ENCODE measurements at regions not wholly inside any gene's neighbourhood (a gene's known extent, or its start where the extent isn't known, plus 50 kb on each side); places are given as distances from the start of the nearest gene placed in this dataset.

- H3K4me1 Mint-ChIP-seq = no peaks in the 10 kb centered on the region
- no peaks in the 10 kb centered on the region for H3K9me3 Mint-ChIP-seq (ENCODE audit: low read depth)
- DNase-seq (no peak), ATAC-seq (no peak)
- no peaks in the 10 kb centered on the region for H3K36me3 Mint-ChIP-seq
- H3K4me3 Mint-ChIP-seq = no peak overlapping the region
- no peak overlapping the region for H3K27ac Mint-ChIP-seq
- no peaks in the 10 kb centered on the region for H3K27me3 Mint-ChIP-seq
- CTCF ChIA-PET = no interaction called here
Measured at GRCh38 chr14:87840906-87841305, 152.1 kb downstream of the GALC start.

DNA sequence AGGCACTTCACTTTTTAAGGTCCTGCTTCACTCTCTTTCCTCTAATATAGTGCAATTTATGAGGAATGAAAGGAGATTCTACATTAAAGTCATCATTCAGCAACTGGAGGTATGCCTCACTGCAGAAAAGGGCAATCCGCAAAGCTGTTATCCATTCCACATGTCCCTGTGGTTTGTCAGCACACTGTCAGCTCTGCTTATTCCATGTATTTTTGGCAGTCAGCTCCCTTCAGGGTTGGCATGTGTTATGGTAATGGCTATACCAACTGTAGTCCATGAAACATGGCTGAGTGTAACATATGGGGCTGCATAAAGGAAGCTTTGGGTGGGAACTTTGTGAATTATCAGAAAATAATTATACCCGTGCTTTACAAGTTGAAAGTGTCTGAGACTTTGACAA lies 154.1 kb downstream of the GALC start:
- ATAC-seq = no peak
- Mint-ChIP-seq H3K27ac (no peak overlapping the region), H3K4me1 (no peaks in the 10 kb centered on the region), H3K27me3 (no peaks in the 10 kb centered on the region), H3K9me3 (ENCODE audit: low read depth) (no peaks in the 10 kb centered on the region), H3K4me3 (no peak overlapping the region), H3K36me3 (no peaks in the 10 kb centered on the region)
- DNase-seq = no peak
- CTCF ChIA-PET = no interaction called here

- no peak for ATAC-seq
- Mint-ChIP-seq H3K27ac (no peak overlapping the region), H3K36me3 (no peaks in the 10 kb centered on the region), H3K9me3 (ENCODE audit: low read depth) (no peaks in the 10 kb centered on the region), H3K27me3 (peaks cover 4% of the 10 kb centered on the region), H3K4me3 (no peak overlapping the region), H3K4me1 (no peaks in the 10 kb centered on the region)
- no peak for DNase-seq
- CTCF ChIA-PET = no interaction called here
Measured at GRCh38 chr14:87837296-87837695, 155.7 kb downstream of the GALC start.

- Mint-ChIP-seq H3K27ac (no peak overlapping the region), H3K9me3 (ENCODE audit: low read depth) (no peaks in the 10 kb centered on the region), H3K4me1 (no peaks in the 10 kb centered on the region), H3K27me3 (peaks cover 7% of the 10 kb centered on the region), H3K4me3 (no peak overlapping the region), H3K36me3 (no peaks in the 10 kb centered on the region)
- CTCF ChIA-PET = no interaction called here
- DNase-seq (no peak), ATAC-seq (no peak)
Measured at GRCh38 chr14:87834594-87834993, 158.4 kb downstream of the GALC start.

- DNase-seq (no peak), ATAC-seq (no peak)
- Mint-ChIP-seq H3K36me3 (no peaks in the 10 kb centered on the region), H3K4me1 (no peaks in the 10 kb centered on the region), H3K9me3 (ENCODE audit: low read depth) (no peaks in the 10 kb centered on the region), H3K4me3 (no peak overlapping the region), H3K27ac (no peak overlapping the region), H3K27me3 (peaks cover 7% of the 10 kb centered on the region)
- CTCF ChIA-PET = interaction anchor here (1.4 kb wide), 1 partner anchor 28 kb away, joined by 3 read pairs; no protein-coding TSS in a partner anchor
Measured at GRCh38 chr14:87833026-87833425, 160.0 kb downstream of the GALC start.

- Mint-ChIP-seq H3K27ac (no peak overlapping the region), H3K4me3 (no peak overlapping the region), H3K4me1 (no peaks in the 10 kb centered on the region), H3K27me3 (peaks cover 7% of the 10 kb centered on the region), H3K36me3 (no peaks in the 10 kb centered on the region), H3K9me3 (ENCODE audit: low read depth) (no peaks in the 10 kb centered on the region)
- DNase-seq = no peak
- ATAC-seq = no peak
- CTCF ChIA-PET = no interaction called here
Measured at GRCh38 chr14:87830443-87831096, 162.4 kb downstream of the GALC start.

DNA sequence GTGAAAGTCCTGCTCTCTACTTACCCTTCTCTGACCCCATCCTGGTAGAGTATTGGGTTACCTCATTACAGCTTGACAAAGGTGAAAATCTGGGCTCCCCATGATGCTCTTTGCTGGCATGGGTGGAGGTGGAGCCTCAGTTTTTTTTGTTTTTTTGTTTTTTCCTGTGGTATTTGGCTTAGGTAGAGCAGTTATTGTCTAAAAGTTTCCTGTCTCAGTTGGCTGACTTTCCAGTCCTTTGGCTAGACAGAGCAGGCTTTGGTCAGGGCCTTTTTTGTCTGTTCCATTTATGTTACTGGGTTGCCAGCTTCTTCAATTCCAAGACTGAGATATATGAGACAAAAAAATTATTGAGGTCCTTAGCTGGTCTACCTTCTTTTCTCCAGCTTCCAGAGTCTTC lies 163.4 kb downstream of the GALC start:
- peaks cover 7% of the 10 kb centered on the region for H3K27me3 Mint-ChIP-seq
- no peak overlapping the region for H3K27ac Mint-ChIP-seq
- no peak for DNase-seq
- no peaks in the 10 kb centered on the region for H3K9me3 Mint-ChIP-seq (ENCODE audit: low read depth)
- no peaks in the 10 kb centered on the region for H3K4me1 Mint-ChIP-seq
- H3K4me3 Mint-ChIP-seq = no peak overlapping the region
- CTCF ChIA-PET = no interaction called here
- ATAC-seq = no peak
- H3K36me3 Mint-ChIP-seq = no peaks in the 10 kb centered on the region

DNA sequence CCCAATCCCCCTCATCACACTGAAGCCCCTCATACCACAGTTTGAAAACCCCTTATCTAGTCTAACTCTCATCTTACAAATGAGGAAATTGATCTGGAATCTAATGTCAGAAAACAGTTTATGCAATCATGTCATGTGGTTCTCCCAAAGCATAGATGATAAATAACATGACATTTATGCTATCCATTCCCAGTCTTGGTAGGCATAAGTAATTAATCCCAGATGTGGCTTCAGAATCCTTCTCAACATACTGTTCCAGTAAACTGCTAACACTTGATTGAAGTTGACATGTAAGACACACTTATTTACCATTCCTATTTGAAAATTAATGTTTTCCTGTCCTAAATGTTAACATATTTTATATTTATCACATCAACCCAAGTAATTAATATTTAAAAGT lies 168.7 kb downstream of the GALC start:
- H3K36me3 Mint-ChIP-seq = no peaks in the 10 kb centered on the region
- H3K27me3 Mint-ChIP-seq = no peaks in the 10 kb centered on the region
- DNase-seq = no peak
- ATAC-seq = no peak
- H3K9me3 Mint-ChIP-seq (ENCODE audit: low read depth) = no peaks in the 10 kb centered on the region
- H3K4me1 Mint-ChIP-seq = no peaks in the 10 kb centered on the region
- H3K27ac Mint-ChIP-seq = no peak overlapping the region
- CTCF ChIA-PET = no interaction called here
- H3K4me3 Mint-ChIP-seq = no peak overlapping the region

DNA sequence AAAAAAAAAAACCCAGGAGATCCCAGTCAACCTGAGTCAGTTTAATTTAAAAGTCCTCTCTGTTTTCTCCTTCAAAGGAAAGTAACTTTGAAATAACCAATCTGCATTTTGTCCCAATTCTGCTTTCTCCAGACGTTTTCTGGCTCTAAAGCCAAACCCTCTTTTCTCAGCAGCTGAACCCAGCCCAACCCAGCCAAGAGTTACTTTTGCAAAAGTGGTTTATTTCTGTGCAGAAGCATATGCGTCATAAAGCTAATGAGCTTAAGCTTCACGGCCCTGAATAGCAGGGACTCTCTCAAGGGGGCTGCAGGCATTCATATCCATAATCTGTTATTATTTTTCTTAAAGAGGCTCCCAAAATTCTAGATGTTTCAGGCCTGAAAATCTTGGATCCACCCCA lies 176.6 kb downstream of the GALC start:
- H3K4me3 Mint-ChIP-seq = no peak overlapping the region
- no peaks in the 10 kb centered on the region for H3K27me3 Mint-ChIP-seq
- no peaks in the 10 kb centered on the region for H3K4me1 Mint-ChIP-seq
- H3K27ac Mint-ChIP-seq = no peak overlapping the region
- ATAC-seq (no peak), DNase-seq (no peak)
- no peaks in the 10 kb centered on the region for H3K9me3 Mint-ChIP-seq (ENCODE audit: low read depth)
- CTCF ChIA-PET = interaction anchor here (2.2 kb wide), 1 partner anchor 11 kb away, joined by 9 read pairs; no protein-coding TSS in a partner anchor
- no peaks in the 10 kb centered on the region for H3K36me3 Mint-ChIP-seq

DNA sequence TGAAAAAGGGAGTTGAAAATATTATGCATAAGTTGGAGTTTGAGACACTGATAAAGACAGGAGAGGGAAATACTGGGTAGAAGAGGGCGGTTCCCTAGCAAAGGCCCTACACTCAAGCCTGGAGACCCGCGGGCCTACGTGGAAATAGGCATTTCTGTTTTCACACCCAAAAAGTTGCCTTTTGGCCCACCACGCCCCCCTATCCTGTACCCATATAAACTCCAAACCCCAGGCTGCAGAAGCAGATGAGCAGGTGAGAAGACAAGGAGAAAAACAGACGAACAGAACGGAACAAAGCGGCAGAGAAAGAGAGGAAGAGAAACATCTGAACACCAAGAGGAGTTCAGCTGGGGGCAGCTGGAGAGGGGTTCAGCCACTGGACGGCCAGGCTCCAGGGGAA lies 177.9 kb downstream of the GALC start:
- CTCF ChIA-PET = interaction anchor here (2.2 kb wide), 1 partner anchor 10 kb away, joined by 9 read pairs; no protein-coding TSS in a partner anchor
- no peak for ATAC-seq
- no peak overlapping the region for H3K4me3 Mint-ChIP-seq

DNA sequence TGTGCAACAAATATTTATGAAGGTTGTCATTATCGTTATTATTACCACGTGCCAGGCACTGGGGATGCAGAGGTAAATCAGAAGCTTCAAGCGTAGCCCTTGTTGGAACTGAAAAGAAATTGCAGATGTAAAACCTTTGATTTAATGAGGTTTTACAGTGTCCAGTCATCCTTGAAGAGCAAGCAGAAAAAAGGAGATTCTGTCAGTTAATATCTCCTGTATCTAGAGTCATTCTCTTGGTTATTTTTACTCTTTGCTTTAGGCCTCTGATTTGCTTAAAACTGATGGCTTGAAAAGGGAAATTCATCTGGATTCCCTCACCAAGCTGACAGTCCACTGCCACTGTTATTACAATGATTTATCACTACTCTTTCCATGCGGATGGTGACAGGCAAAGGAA lies 179.3 kb downstream of the GALC start:
- Mint-ChIP-seq H3K27ac (no peak overlapping the region), H3K4me3 (no peak overlapping the region), H3K9me3 (ENCODE audit: low read depth) (no peaks in the 10 kb centered on the region), H3K27me3 (no peaks in the 10 kb centered on the region), H3K4me1 (no peaks in the 10 kb centered on the region), H3K36me3 (no peaks in the 10 kb centered on the region)
- DNase-seq (no peak), ATAC-seq (no peak)
- CTCF ChIA-PET = interaction anchor here (0.9 kb wide), 1 partner anchor 8 kb away, joined by 3 read pairs; no protein-coding TSS in a partner anchor

More for the DNA sequence above, 177.9 kb downstream of the GALC start:
- Mint-ChIP-seq H3K27ac (no peak overlapping the region), H3K4me1 (no peaks in the 10 kb centered on the region), H3K36me3 (no peaks in the 10 kb centered on the region), H3K27me3 (no peaks in the 10 kb centered on the region), H3K9me3 (ENCODE audit: low read depth) (no peaks in the 10 kb centered on the region)
- DNase-seq = no peak

DNA sequence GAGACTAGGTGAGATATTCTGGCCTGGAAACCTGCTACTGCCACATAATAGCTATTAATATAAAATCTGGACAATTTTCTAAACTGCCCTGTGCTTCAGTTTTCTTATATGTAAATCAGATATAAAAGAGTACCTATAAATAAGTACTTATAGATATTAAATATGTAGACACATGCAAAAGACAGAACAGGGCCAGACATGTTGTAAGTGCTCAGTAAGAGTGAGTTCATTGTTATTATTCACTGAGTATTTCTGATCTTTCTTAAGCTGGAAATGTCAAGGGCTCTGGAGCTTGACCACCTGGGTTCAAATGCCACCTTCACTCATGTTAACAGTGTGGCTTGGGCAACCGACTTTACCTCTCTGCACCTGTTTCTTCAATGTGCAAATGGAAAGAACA lies 179.8 kb downstream of the GALC start:
- no peak for ATAC-seq
- no peak overlapping the region for H3K27ac Mint-ChIP-seq
- CTCF ChIA-PET = no interaction called here
- no peak overlapping the region for H3K4me3 Mint-ChIP-seq
- H3K9me3 Mint-ChIP-seq (ENCODE audit: low read depth) = no peaks in the 10 kb centered on the region
- H3K27me3 Mint-ChIP-seq = no peaks in the 10 kb centered on the region
- H3K36me3 Mint-ChIP-seq = no peaks in the 10 kb centered on the region
- DNase-seq = no peak
- H3K4me1 Mint-ChIP-seq = no peaks in the 10 kb centered on the region

DNA sequence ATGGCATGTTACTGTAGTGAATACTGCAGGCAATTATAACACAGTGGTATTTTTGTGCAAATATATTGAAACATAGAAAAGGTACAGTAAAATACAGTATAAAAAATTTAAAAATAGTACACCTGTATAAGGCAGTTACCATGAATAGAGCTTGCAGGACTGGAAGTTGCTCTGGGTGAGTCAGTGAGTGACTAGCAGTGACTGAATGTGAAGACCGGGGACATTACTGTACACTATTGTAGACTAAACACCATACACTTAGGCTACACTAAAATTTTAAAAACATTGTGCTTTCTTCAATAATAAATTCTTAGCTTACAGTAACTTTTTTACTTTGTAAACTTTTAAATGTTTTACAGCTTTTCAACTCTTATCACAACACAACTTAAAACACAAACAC lies 181.7 kb downstream of the GALC start:
- DNase-seq (no peak), ATAC-seq (no peak)
- no peaks in the 10 kb centered on the region for H3K9me3 Mint-ChIP-seq (ENCODE audit: low read depth)
- H3K27ac Mint-ChIP-seq = no peak overlapping the region
- CTCF ChIA-PET = no interaction called here
- H3K4me3 Mint-ChIP-seq = no peak overlapping the region
- H3K27me3 Mint-ChIP-seq = no peaks in the 10 kb centered on the region
- H3K36me3 Mint-ChIP-seq = no peaks in the 10 kb centered on the region
- no peaks in the 10 kb centered on the region for H3K4me1 Mint-ChIP-seq

DNA sequence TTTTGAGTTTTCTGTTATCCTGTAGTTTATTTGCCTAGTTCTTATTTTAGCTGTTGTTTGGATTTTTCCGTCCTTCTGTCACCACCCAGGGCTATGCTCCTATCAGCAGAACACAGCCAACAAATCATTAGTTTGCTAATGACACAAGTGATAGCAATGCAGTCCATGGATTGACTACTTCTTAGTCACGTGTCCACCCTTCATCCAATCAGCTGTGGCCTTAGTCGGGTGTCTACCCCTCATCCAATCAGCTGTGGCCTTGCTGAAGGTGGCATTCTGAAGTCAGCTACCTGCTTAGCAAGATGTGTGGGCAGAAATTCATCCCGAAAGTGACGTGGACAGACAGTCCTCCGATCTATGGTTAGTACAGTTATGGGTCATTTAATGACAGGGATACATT lies 182.3 kb downstream of the GALC start:
- DNase-seq (no peak), ATAC-seq (no peak)
- Mint-ChIP-seq H3K36me3 (no peaks in the 10 kb centered on the region), H3K9me3 (ENCODE audit: low read depth) (no peaks in the 10 kb centered on the region), H3K4me1 (no peaks in the 10 kb centered on the region), H3K27ac (no peak overlapping the region), H3K27me3 (no peaks in the 10 kb centered on the region), H3K4me3 (no peak overlapping the region)
- CTCF ChIA-PET = no interaction called here

DNA sequence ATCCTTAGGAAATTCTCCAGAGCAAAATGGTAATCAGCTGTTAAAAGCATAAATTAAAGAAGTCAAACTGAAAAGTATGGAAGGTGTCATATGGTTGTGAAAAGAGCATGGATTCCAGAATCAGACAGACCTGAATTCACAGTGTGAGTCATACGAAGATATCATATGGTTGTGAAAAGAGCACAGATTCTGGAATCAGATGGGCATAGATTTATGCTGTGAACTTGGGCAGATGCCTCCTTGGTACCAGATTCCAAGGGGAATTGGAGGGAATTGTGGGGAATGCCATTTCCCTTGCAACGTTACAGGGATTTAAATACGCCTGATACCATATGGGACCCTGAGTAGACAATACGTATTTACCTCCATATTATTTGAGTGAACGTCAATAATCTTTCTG lies 183.7 kb downstream of the GALC start:
- CTCF ChIA-PET = no interaction called here
- Mint-ChIP-seq H3K4me1 (no peaks in the 10 kb centered on the region), H3K4me3 (no peak overlapping the region), H3K9me3 (ENCODE audit: low read depth) (no peaks in the 10 kb centered on the region), H3K27me3 (no peaks in the 10 kb centered on the region), H3K36me3 (no peaks in the 10 kb centered on the region), H3K27ac (no peak overlapping the region)
- DNase-seq (no peak), ATAC-seq (no peak)

Data from activated CD8-positive, alpha-beta memory T cell treated with anti-CD3 and anti-CD28 coated beads, Interleukin-2, amount 10 ng/mL, durations not matched to agents 7 days and 5 days (primary cell).